HepG2 (cell line): ENCODE measurements at regions not wholly inside any gene's neighbourhood (a gene's known extent, or its start where the extent isn't known, plus 50 kb on each side); places are given as distances from the start of the nearest gene placed in this dataset.

Source experiments
- BHLHE40 ChIP-seq: IDR thresholded peaks from 2 replicates; pipeline ENCODE4 v1.6.1; 2011; ENCODE audit warnings: low read length, improper control_type of control experiment
- CEBPG ChIP-seq: IDR thresholded peaks from 2 replicates; pipeline ENCODE4 v1.6.1; 2016
- CENPT ChIP-seq: sonication (generic); formaldehyde crosslinking; IDR thresholded peaks from 2 replicates; pipeline ENCODE4 v1.8.0; 2022; ENCODE audit warnings: low read depth, mild to moderate bottlenecking, moderate library complexity, missing genetic modification reagents
- FOXM1 ChIP-seq: sonication (generic); formaldehyde crosslinking; IDR thresholded peaks from 2 replicates; pipeline ENCODE4 v1.5.0; 2020; ENCODE audit warnings: missing genetic modification reagents
- HES4 ChIP-seq: sonication (generic); formaldehyde crosslinking; IDR thresholded peaks from 2 replicates; pipeline ENCODE4 v1.9.0; 2021; ENCODE audit warnings: mild to moderate bottlenecking, missing genetic modification reagents, borderline replicate concordance
- HOXA7 ChIP-seq: sonication (generic); formaldehyde crosslinking; IDR thresholded peaks from 2 replicates; pipeline ENCODE4 v1.8.1; 2022; ENCODE audit warnings: mild to moderate bottlenecking, missing genetic modification reagents, moderate library complexity
- NFE2 ChIP-seq: sonication (generic); formaldehyde crosslinking; IDR thresholded peaks from 2 replicates; pipeline ENCODE4 v1.4.0; 2020; ENCODE audit warnings: missing genetic modification reagents
- TSC22D2 ChIP-seq: sonication (generic); formaldehyde crosslinking; IDR thresholded peaks from 2 replicates; pipeline ENCODE4 v1.5.1; 2020; ENCODE audit warnings: missing genetic modification reagents, mild to moderate bottlenecking, borderline replicate concordance
- TF ChIP-seq, protein P1 (sequence below), 2 experiments: fragments of 450-650 bp in 1 of 2; sonication (generic) in 1 of 2; formaldehyde crosslinking in 1 of 2; IDR thresholded peaks; 2 replicates each; pipeline versions ENCODE4 v1.6.1 to v1.8.0; 2016 to 2022; ENCODE audit warnings: antibody characterized with exemption in 1 of 2, mild to moderate bottlenecking in 1 of 2, missing genetic modification reagents in 1 of 2

DNA sequence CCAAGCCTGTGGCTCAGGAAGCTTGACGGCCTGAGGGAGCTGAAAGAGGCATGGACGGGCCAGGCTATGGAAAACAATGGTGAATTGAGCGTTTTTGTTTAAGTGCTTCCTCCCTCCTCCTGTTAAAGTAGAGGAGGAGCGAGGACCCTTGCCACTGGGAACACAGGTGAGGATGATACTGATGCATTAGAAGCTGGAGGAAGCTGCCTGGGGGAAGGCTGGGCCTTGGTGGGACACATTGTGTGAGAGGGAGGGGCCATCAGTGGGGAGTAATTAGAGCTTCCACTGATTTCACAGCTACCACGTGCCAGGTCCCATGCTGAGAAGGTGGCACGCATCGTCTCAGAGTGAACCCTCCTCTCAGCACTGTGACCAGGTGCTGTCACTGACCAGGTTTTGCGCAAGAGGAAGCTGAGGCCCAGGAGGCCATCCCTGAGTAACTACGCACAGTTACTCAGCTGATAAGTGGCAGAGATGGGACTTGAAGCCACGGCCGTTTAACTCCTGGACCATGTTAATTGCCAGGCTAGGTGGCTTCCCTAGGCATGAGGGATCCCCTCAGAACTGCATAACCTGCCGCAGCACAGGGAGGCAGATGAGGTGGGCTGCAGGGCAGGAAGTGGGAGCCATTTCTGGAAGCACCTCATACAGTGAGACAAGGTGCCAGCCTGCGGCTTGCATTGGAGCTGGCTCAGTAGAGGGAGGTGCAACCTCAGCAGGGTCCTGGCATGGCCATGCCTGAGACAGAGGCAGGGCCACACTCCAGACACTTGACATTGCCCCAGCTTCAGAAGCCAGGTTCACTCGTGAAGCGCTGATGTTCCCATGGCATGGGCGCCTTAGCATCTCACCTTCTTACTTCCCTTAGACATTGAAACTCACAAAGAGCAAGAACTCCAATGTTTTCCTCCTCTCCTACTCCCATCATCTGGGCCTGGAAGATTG lies 195.3 kb upstream of the MVB12B start (continued):
- TF ChIP-seq, protein P1, sequence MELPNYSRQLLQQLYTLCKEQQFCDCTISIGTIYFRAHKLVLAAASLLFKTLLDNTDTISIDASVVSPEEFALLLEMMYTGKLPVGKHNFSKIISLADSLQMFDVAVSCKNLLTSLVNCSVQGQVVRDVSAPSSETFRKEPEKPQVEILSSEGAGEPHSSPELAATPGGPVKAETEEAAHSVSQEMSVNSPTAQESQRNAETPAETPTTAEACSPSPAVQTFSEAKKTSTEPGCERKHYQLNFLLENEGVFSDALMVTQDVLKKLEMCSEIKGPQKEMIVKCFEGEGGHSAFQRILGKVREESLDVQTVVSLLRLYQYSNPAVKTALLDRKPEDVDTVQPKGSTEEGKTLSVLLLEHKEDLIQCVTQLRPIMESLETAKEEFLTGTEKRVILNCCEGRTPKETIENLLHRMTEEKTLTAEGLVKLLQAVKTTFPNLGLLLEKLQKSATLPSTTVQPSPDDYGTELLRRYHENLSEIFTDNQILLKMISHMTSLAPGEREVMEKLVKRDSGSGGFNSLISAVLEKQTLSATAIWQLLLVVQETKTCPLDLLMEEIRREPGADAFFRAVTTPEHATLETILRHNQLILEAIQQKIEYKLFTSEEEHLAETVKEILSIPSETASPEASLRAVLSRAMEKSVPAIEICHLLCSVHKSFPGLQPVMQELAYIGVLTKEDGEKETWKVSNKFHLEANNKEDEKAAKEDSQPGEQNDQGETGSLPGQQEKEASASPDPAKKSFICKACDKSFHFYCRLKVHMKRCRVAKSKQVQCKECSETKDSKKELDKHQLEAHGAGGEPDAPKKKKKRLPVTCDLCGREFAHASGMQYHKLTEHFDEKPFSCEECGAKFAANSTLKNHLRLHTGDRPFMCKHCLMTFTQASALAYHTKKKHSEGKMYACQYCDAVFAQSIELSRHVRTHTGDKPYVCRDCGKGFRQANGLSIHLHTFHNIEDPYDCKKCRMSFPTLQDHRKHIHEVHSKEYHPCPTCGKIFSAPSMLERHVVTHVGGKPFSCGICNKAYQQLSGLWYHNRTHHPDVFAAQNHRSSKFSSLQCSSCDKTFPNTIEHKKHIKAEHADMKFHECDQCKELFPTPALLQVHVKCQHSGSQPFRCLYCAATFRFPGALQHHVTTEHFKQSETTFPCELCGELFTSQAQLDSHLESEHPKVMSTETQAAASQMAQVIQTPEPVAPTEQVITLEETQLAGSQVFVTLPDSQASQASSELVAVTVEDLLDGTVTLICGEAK (IDR thresholded peaks at IDR 0.05), result no peak
- TF ChIP-seq, protein P1 (CRISPR knock-in tag; IDR thresholded peaks at IDR 0.05), result no peak
- TF ChIP-seq HES4 (CRISPR knock-in tag), result no peak
- no peak for TF ChIP-seq CENPT
- no peak for TF ChIP-seq FOXM1 (CRISPR knock-in tag)
- TF ChIP-seq HOXA7, result no peak
- TF ChIP-seq NFE2 (CRISPR knock-in tag), result no peak
- TF ChIP-seq TSC22D2 (CRISPR knock-in tag), result no peak
- no peak for TF ChIP-seq BHLHE40
- peak; percentile 43; the same call in 1 of the 2 replicates for TF ChIP-seq CEBPG (CRISPR knock-in tag)
